ENCODE measurements at regions not wholly inside any gene's neighbourhood (a gene's known extent, or its start where the extent isn't known, plus 50 kb on each side); places are given as distances from the start of the nearest gene placed in this dataset.
"Not testable (repeated sequence)": the region's sequence is repeated elsewhere in the genome, so short reads cannot be mapped to it uniquely, and the experiment has no call there.

GRCh38 chr4:75135068-75135825, 202.3 kb downstream of the PARM1 start:
- H3K27ac Mint-ChIP-seq (ENCODE audit: low read depth, unreplicated experiment), result no peak overlapping the region
- intact Hi-C loops (cut with micrococcal nuclease), result no loop called here
- no peak overlapping the region for H3K4me3 Mint-ChIP-seq (ENCODE audit: unreplicated experiment)
- H3K4me1 Mint-ChIP-seq (ENCODE audit: insufficient read depth, unreplicated experiment), result no peaks in the 10 kb centered on the region
- no peak for DNase-seq (ENCODE audit: unreplicated experiment)
- CTCF ChIA-PET, result no interaction called here
- no TSS peak for BruUV-seq (replicated peaks)
- H3K27me3 Mint-ChIP-seq (ENCODE audit: insufficient read depth, unreplicated experiment), result no peaks in the 10 kb centered on the region
- no peaks in the 10 kb centered on the region for H3K36me3 Mint-ChIP-seq (ENCODE audit: insufficient read depth, unreplicated experiment)
- no peak for TF ChIP-seq CTCF (IDR thresholded peaks at IDR 0.05; ENCODE audit: unreplicated experiment)
- H3K9me3 Mint-ChIP-seq (ENCODE audit: unreplicated experiment), result no peaks in the 10 kb centered on the region
- POLR2A ChIA-PET, result no interaction called here

- BruUV-seq (replicated peaks); H3K27me3 Mint-ChIP-seq (ENCODE audit: insufficient read depth, unreplicated experiment); H3K4me1 Mint-ChIP-seq (ENCODE audit: insufficient read depth, unreplicated experiment); POLR2A ChIA-PET; intact Hi-C loops (cut with micrococcal nuclease); DNase-seq (ENCODE audit: unreplicated experiment); H3K36me3 Mint-ChIP-seq (ENCODE audit: insufficient read depth, unreplicated experiment): not testable (repeated sequence)
- Mint-ChIP-seq H3K27ac (ENCODE audit: low read depth, unreplicated experiment) (peak overlapping the region; percentile 95), H3K4me3 (ENCODE audit: unreplicated experiment) (peak overlapping the region; percentile 76), H3K9me3 (ENCODE audit: unreplicated experiment) (peaks cover 14% of the 10 kb centered on the region)
- CTCF ChIA-PET, result interaction anchor here (0.7 to 0.9 kb wide), 2 partner anchors 8 to 158 kb away, joined by 4 to 6 read pairs; no protein-coding TSS in a partner anchor
Observed at GRCh38 chr4:75126870-75127269, 194.0 kb downstream of the PARM1 start.

- H3K4me3 Mint-ChIP-seq (ENCODE audit: unreplicated experiment), result peak overlapping the region; percentile 76
- intact Hi-C loops (cut with micrococcal nuclease), result no loop called here
- DNase-seq (ENCODE audit: unreplicated experiment), result no peak
Observed at GRCh38 chr4:75126058-75126457, 193.1 kb downstream of the PARM1 start.

GRCh38 chr4:75122424-75123014, 189.6 kb downstream of the PARM1 start:
- H3K36me3 Mint-ChIP-seq (ENCODE audit: insufficient read depth, unreplicated experiment), result peaks cover 13% of the 10 kb centered on the region

More at GRCh38 chr4:75126058-75126457, 193.1 kb downstream of the PARM1 start:
- H3K9me3 Mint-ChIP-seq (ENCODE audit: unreplicated experiment), result peaks cover 14% of the 10 kb centered on the region
- H3K27me3 Mint-ChIP-seq (ENCODE audit: insufficient read depth, unreplicated experiment), result no peaks in the 10 kb centered on the region
- POLR2A ChIA-PET, result no interaction called here
- CTCF ChIA-PET, result interaction anchor here (0.6 to 0.9 kb wide), 2 partner anchors 159 to 676 kb away, joined by 3 to 6 read pairs; no protein-coding TSS in a partner anchor
- no peak for TF ChIP-seq CTCF (IDR thresholded peaks at IDR 0.05; ENCODE audit: unreplicated experiment)
- no peaks in the 10 kb centered on the region for H3K4me1 Mint-ChIP-seq (ENCODE audit: insufficient read depth, unreplicated experiment)
- no peaks in the 10 kb centered on the region for H3K36me3 Mint-ChIP-seq (ENCODE audit: insufficient read depth, unreplicated experiment)
- no TSS peak for BruUV-seq (replicated peaks)
- peak overlapping the region; percentile 95 for H3K27ac Mint-ChIP-seq (ENCODE audit: low read depth, unreplicated experiment)

More at GRCh38 chr4:75122424-75123014, 189.6 kb downstream of the PARM1 start:
- POLR2A ChIA-PET, result interaction anchor here (0.5 kb wide), 1 partner anchor 572 kb away, joined by 3 read pairs; no protein-coding TSS in a partner anchor
- no peak for TF ChIP-seq CTCF (IDR thresholded peaks at IDR 0.05; ENCODE audit: unreplicated experiment)
- H3K9me3 Mint-ChIP-seq (ENCODE audit: unreplicated experiment), result peaks cover 22% of the 10 kb centered on the region
- no peaks in the 10 kb centered on the region for H3K27me3 Mint-ChIP-seq (ENCODE audit: insufficient read depth, unreplicated experiment)
- no peak overlapping the region for H3K4me3 Mint-ChIP-seq (ENCODE audit: unreplicated experiment)
- CTCF ChIA-PET, result no interaction called here
- no peak for DNase-seq (ENCODE audit: unreplicated experiment)
- BruUV-seq (replicated peaks), result no TSS peak
- no peak overlapping the region for H3K27ac Mint-ChIP-seq (ENCODE audit: low read depth, unreplicated experiment)
- intact Hi-C loops (cut with micrococcal nuclease), result no loop called here
- no peaks in the 10 kb centered on the region for H3K4me1 Mint-ChIP-seq (ENCODE audit: insufficient read depth, unreplicated experiment)
